ENCODE measurements at regions not wholly inside any gene's neighbourhood (a gene's known extent, or its start where the extent isn't known, plus 50 kb on each side); places are given as distances from the start of the nearest gene placed in this dataset.

DNA sequence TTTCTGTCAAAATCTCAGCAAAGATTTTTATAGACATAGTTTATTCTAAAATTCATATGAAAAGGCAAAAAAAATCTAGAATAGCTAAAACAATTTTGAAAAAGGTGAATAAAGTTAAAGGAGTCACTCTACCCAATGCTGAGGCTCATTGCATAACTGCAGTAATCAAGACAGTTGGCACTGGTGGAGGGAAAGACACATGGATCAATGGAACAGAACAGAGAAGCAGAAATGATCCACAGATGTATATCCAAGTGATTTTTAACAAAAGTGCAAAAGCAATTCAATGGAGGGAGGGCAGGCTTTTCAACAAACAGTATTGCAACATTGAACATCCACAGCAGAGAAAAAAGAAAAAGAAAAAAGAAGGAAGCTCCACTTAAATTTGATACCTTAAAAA lies 162.8 kb downstream of the RBM43 start:
- no peak for TF ChIP-seq CTCF (IDR thresholded peaks at IDR 0.05)
- no peak for TF ChIP-seq POLR2A (IDR thresholded peaks at IDR 0.05)

All from esophagus squamous epithelium (tissue), 4 donors.